HG02973 (cell line): ENCODE measurements at regions not wholly inside any gene's neighbourhood (a gene's known extent, or its start where the extent isn't known, plus 50 kb on each side); places are given as distances from the start of the nearest gene placed in this dataset.
A peak's percentile ranks its signal among the peaks of the same experiment; 100 is the strongest.

Experiments used
- ATAC-seq: cut with Tn5 transposase; IDR thresholded peaks from one replicate; pipeline ENCODE4 v1.9.1; 2021; ENCODE audit warnings: moderate library complexity; ENCODE audit not compliant: unreplicated experiment

DNA sequence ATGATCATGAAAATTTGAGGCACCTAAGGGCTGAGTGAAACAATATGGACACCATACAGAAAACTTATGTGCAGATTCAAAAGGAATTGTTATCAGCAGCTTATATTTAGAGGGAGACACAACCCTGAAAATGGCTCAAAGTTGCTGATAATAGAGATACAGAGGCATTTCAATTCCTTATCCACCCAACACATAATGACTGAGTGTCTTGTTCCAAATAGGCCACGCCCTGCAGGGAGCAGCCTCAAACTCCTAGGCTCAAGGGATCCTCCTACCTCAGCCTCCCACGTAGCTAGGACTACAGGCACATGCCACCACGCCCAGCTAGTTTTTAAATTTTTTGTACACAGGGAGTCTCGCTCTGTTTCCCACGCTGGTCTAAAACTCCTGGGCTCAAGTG is 79.0 kb downstream of the LBH start:
- no peak for ATAC-seq

DNA sequence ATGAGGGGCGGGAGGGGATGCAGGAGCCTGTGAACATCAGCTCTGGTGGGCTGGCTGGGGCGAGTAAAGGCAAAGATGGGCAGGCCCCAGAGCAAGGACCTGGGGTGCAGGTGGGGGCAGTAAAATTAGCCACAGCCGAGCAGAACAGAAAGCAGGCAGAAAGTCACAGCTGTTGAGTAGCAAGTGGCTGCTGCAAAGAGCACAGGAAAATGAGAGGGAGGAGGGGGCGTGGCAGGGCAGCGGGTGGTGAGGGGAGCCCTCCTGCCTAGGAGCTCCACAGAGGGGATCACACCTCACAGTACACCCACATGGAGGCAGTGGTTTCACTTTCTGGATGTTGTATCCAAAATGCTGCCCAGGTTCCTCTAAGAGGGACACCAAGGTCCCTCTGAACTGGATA is 79.6 kb downstream of the LBH start:
- ATAC-seq = no peak

DNA sequence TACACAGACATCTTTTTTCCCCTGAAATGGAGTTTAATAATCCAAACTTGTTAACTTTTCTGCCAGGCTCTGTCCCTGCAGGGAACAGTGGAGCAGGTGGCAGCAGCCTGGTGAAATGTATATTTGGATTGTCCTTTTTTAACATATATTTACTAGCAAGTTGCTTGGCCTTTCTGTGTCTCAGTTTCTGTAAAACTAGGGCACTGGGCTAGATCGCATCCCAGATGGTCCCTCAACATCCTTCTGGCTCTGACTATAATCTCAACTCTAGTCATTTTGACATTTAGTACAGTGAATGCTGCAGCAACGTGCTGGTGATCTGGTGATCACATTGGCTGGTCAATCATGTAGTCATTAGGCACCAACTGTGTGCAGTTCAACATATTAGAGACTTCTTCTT is 80.4 kb downstream of the LBH start:
- no peak for ATAC-seq

DNA sequence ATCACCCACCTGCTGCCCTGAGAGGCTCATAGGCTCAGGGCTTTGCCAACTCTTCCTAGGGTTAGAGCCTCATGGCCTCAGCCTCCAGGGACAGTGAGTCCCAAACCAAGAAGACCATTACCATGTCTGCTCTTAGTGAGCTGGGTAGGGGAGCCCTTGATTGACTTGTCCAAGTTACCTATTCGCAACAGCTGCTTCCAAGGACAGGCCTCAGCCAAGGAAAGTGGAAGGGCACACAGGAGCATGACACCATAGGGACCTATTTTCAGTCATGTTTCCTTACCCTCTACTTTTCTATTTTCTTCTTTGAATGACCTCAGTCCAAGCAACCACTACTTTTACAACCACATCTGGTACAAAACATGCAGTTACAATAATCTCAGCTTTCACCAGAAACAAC is 81.6 kb downstream of the LBH start:
- no peak for ATAC-seq

DNA sequence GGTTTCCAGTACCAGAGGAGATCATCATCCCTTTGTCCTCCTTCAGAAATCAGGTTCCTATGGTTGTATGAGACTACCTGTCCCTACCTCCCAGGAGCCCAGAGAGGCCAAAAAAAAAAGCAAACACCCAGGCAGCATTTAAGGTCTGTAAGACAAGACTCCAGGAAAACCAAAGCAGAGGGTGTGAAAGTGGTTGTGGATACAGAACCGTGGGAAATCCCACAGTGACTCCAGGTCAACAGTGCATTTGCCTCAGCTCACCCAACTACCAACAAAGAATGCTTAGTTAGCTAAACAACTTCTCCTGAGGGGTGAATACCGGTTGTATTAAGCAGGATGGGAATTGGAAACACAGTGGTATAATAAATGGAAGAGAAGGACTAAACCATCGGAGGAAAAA is 83.6 kb downstream of the LBH start:
- ATAC-seq = no peak

DNA sequence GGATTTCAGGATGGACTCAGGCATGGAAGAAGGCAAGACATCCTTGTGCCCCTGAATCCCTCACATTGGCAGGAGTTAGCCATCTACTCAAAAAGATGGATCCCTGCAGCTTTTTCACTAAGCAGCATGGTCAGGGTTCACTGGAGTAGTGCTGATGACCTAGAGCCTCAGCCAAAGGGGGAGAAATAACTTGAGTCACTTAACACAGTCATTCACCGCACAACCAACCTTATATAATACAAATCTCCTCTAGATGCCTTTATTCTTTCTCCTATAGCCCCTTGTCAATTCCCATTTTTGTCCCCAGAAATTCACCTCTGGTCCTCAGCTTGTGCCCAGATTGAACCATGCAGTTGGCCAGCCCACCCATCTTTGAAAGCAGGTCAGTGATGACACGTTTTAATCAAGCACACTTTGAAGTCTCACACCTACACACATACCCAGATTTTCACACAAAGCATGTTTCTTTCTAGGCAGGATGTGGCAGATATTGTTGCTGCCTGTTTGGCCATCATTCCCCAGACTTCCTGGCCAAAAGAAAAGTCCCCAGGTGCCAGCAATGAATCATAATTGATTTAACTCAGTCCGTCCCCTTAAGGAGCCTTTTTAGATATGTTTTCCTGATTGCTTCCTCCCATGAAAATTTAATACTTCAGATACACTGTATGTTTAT is 84.2 kb downstream of the LBH start:
- no peak for ATAC-seq

DNA sequence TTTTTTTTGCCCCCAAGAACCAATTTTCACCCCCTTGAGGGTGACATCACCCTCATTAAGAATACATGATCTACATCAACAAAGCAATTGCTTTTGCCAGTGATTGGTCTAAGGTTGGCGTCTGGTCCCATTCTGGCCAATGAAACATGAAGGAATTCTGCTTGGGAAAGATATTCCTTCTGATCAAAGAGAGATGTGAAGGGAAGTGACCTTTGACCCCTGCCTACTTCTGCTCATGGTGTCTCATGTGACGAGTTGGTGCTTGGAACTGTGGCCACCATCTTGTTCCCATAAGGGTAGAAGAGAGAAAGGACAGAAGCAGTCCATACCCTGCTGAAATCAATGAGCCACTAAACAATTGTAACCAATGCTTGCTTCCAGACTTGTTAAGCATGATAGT is 85.1 kb downstream of the LBH start:
- no peak for ATAC-seq

DNA sequence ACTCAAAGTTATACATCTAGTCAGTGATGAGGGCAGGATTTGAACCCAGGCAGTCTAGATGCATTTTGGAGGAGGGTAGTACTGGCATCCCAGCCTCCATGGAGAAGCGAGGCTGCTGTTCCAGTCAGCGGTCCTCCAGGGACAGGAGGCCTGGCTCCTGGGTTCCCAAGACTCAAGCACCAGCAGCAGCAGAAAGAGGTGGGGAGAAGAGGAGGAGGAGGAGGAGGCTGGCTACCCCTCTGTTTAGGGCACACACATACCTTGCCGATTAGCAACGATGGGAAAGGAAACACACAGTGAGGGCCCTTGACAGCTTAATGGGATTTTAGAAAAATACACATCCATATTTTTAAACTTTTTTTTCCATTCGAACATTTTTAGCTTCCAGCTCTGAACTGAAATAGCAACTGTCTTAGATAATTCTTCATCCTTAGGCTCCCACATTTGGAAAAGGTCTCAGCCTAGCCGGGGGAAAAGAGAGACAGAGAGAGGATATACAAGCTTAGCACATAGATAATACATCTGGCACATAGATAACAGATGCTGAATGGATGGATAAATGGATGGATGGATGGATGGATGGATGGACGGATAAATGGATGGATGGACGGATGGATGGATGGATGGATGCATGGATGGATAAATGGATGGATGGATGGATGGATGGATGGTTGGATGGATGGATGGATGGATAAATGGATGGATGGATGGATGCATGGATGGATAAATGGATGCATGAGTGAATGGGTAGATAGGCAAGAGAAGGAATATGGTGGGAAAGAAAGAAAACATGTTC is 87.9 kb downstream of the LBH start:
- no peak for ATAC-seq

DNA sequence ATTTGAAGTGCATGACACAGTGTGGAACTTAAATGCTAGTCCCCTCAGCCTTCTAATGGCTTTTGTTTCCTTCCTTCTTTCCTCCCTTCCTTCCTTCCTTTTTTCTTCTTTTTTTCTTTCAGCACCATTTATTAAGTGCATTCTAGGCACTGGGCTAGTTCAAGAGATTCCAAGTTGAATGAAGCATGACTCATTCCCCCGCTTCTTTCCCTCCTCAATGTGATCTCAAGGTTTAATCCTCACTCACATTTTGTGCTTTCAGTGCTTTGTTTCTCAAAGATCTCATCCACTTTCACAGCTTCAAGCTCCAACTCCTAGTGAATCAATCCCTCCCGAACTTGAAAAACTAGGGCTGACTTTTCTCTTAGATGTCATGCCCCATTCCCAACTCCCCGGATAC is 90.1 kb downstream of the LBH start:
- no peak for ATAC-seq

DNA sequence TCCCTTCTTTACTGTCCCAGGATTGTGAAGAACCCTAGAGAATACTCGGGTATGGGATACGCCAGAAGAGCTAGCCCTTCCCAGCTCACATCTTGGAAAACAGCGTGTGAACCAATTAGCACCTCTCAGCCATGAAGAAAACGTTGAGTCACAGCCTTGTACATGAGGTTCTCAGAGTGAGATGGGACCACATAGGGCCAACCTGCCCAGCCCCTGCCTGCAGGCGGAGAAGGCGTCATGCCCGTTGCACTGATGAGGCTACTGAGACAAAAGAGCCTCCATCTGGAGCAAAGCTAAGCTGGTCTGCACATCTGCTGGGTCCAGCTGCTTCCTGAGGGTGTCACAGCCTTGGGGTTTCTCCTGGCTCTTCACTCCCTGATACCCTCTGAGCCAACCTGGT is 92.2 kb downstream of the LBH start:
- ATAC-seq = no peak

DNA sequence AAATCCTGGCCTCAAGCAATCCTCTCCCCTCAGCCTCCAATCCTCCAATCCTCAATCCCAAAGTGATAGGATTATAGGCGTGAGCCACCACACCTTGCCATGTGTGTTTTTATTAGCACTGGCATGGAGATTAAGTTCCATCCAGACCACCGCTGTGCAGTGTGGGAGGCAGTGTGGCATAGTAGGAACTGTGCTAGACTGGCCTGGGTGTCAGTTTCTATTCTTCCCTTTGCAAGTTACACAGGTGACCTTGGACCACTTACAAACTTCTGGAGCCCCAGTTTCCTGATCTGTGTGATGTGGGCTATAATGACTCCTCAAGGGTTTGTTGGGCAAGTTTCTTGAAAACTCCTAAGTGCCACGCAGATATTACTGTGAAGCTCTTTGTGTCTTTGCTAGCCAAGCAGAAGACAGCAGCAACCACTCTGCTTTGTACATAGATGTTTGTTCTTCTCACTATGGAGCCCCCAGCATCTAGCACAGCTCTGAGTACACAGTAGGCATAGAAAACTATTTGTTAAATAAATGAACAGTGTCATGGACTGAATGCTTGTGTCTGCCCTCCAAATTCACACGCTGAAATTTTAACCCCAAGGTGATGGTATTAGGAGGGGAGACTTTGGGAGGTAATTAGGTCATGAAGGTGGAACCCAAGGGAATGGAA is 93.0 kb downstream of the LBH start:
- ATAC-seq = no peak

DNA sequence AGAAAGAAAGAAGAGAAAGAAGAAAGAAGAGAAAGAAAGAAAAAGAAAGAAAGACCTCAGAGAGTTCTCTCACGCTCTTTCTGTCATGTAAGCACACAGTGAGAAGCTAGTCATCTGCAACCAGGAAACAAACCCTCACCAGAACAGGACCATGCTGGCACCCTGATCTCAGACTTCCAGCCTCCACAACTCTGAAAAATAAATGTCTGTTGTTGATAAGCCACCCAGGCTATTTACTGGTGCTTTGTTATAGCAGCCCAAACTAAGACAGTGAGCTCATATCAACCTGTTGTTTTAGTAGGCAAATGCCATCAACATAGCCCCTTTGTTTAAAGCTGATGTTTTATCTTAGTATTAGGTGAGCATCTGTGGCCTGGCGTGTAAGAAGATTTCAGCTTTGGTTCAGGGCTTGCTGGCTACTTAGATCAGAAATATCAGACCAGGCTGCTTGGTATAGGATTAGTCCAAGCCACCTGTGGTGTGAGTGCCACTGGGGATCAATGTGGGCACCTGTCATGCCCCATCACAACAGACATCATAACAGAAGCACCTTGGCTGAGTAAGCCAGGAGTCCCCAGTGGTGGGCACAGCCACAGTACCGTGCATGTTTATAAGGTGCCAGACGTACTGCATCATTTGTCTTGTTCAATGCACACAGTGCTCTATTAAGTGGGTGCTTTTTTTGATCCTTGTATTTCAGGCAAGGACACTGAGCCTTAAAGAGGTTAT is 94.4 kb downstream of the LBH start:
- ATAC-seq = no peak

DNA sequence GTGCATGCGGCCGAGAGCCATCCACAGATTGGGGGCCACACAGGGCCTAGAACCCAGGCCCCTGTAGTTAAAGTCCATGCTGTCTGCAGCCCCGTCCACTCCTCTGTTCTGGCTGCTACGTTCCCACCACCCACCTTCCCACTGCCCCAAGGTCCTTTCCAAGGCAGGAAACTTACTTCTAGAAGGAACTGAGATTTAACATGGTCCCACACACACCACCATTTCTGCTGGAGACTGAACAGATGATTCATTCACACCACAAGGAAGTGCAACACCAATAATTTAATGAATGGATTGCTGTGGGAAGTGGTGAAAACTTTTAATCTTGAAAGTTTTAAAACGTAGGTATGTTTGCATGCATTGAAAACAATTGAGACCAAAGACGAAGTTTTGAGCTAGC is 95.2 kb downstream of the LBH start:
- no peak for ATAC-seq

DNA sequence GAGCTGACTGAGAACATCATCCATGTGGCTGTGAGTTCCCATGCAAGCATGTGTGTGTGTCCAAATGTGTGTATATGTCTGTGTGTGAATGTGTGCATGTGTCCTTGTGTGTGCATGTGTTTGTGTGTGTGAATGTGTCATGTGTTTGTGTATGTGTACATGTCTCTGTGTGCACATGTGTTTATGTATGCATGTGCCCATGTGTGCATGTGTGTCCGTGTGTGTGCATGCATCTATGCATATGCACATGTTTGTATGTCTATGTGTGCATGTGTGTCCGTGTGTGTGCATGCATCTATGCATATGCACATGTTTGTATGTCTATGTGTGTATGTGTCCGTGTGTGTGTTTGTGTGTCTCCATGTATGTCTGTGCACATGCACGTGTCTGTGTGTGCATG is 99.7 kb downstream of the LBH start:
- no peak for ATAC-seq

DNA sequence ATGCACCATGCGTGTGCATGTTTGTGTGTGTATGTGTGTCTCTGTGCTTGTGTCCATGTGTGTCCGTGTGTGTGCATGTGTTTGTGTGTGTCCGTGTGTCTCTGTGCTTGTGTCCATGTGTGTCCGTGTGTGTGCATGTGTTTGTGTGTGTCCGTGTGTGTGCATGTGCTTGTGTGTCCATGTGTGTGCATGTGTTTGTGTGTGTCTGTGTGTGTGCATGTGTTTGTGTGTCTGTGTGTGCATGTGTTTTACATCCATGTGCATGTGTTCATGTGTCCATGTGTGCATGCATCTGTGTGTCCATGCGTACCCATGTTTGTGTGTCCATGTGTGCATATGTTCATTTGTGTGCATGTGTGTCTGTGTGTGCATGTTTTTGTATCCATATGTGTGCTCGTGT is 100.5 kb downstream of the LBH start:
- no peak for ATAC-seq

DNA sequence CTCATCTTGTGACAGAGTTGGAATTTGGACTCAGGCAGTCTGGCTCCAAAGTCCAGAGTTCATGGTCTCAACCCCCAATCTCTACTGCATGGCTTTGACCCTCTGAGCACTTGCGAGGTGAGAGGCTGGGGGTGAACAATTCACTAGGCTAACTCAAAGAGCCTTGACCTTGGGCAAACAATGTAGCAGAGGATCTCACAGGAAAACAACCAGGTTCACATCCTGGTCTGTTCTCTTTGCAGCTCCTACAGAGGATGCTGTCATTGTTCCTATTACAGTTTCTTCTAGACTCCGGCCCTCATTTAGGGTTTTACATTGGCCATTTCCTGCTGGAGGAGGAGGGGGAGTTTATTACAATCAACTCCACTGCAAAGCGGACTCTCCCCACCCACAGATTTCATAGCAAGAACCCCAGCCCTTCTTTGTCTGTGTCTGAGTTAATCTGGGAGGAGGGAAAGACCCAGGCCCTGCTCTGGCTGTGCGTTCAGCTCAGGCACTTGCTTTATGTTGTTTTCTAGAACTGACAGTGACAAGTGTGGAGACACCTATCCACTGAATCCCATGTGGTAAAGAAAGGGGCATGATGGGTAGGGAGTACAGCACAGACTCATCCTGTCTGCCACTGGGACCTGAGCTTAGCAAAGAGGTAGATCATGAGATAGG is 101.6 kb downstream of the LBH start:
- no peak for ATAC-seq

DNA sequence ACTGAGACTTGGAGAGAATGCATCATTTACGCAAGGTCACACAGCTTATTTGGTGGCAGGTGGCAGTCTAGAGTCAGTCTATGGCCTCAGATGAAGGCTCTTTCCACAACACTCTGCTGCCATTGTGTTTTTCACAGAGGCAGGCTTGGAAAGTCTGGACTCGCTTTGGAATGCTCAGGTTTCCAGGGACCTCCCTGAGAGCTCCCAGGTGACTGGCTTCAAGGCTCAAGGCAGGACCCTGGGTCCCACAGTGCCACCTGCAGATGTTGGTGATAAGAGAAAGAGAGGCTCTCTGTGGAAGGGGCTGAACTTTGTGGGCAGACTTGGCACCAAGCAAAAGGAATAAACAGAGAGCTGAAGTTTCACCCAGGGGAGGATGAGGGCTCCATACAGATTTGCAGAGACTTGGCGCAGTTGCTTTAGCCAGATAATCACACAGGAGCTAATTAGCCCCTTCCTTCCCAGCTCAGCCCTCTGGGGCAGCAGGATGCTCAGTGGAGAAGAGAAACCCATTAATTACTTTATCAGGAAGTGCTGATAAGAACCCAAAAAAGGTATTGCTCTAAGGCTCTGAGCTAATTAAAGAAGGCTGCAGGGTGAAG is 103.5 kb downstream of the LBH start:
- ATAC-seq = no peak

DNA sequence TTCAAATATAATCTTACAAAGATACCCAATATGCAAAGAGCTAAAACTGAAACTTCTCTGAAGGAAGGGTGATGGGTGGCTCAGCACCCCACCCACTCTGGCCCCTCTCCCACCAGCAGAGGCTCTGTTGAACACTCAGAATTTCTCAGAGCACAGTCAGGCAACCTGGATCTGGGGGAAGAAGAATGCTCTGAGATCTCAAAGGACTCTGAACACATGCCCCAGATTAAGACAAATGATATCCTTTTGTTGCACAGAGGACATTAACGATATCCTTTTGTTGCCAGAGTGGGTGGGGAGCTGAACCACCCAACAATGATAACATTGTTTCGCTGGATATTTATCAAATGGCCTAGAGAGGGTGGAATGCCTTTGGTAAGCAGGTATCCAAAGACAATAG is 104.8 kb downstream of the LBH start:
- ATAC-seq = no peak

DNA sequence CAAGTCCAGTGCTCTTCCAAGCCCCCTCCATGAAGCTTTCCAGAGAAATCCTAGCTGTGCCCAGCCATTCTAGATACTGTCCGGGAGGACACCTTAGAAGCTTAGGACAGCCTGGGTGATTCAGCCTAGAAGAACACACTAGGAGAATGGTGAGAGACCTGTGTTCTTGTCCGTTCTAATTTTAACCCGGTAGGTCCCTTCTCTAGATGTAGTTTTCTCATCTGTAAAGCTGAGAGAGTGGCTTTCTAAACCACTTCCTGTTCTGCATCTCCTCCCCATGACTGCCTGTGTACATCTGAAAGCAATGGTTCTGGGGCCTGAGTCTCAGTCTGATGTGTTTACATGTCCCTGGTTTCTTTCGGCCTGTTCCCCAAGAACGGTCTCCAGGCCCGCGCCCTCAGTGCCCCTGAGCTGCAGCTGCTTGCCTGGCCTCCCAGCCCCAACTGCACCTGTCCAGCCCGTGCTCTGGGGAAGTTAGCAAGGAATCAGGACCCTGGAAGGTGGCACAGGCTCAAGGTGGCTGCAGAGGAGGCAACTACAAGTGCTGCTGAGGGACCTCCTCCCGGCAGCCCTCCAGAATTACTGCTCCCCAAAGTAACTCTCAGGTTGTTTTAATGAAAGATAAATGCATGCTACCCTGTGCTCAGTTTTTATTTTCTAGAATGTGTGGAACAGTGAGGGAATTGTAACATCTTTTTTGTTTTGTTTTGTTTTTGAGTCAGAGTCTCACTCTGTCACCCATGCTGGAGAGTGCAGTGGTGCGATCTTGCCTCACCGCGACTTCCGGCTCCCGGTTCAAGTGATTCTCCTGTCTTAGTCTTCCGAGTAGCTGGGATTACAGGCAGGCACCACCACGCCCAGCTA is 105.9 kb downstream of the LBH start:
- peak; percentile 88 for ATAC-seq

DNA sequence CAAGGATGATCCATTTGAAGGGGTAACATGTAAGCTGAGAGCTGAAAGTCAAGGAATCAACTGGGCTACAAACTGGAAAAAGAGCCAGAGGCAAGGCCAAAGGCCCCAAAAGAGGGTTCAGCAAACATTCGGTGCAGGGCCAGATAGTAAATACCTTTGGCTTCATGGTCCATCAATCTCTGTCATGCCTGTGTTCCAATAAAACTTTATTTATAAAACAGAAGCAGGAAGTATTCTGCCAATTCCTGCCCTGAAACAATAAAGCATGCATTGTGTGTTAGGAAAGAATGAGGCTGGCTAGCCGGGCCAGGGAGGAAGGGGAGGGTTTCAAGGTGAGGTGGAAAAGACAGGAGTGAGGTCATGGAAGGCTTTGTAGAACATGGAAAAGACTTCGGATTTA is 107.1 kb downstream of the LBH start:
- no peak for ATAC-seq
